ENCODE measurements at regions not wholly inside any gene's neighbourhood (a gene's known extent, or its start where the extent isn't known, plus 50 kb on each side); places are given as distances from the start of the nearest gene placed in this dataset.

- DNase-seq: no peak
Measured at GRCh38 chr4:187181054-187181453, 457.4 kb upstream of the FAT1 start.

GRCh38 chr4:187183346-187183745 is 459.7 kb upstream of the FAT1 start:
- no peak for DNase-seq

- DNase-seq: no peak
Measured at GRCh38 chr4:187183826-187184225, 460.2 kb upstream of the FAT1 start.

- no peak for DNase-seq
Measured at GRCh38 chr4:187184508-187184907, 460.9 kb upstream of the FAT1 start.

GRCh38 chr4:187188118-187188517 is 464.5 kb upstream of the FAT1 start:
- DNase-seq: no peak

- DNase-seq: no peak
Measured at GRCh38 chr4:187188741-187189140, 465.1 kb upstream of the FAT1 start.

- DNase-seq: no peak
Measured at GRCh38 chr4:187190390-187190789, 466.7 kb upstream of the FAT1 start.

GRCh38 chr4:187191676-187192075 is 468.0 kb upstream of the FAT1 start:
- DNase-seq: no peak

- DNase-seq: no peak
Measured at GRCh38 chr4:187192266-187192665, 468.6 kb upstream of the FAT1 start.

- no peak for DNase-seq
Measured at GRCh38 chr4:187193141-187193540, 469.5 kb upstream of the FAT1 start.

- DNase-seq: no peak
Measured at GRCh38 chr4:187204389-187204918, 480.8 kb upstream of the FAT1 start.

GRCh38 chr4:187207931-187208330 is 484.3 kb upstream of the FAT1 start:
- DNase-seq: no peak

- no peak for DNase-seq
Measured at GRCh38 chr4:187208651-187209050, 485.0 kb upstream of the FAT1 start.

GRCh38 chr4:187209921-187210613 is 486.4 kb upstream of the FAT1 start:
- no peak for DNase-seq

- DNase-seq: peak; percentile 29
Measured at GRCh38 chr4:187212446-187213080, 488.9 kb upstream of the FAT1 start.

GRCh38 chr4:187215438-187215837 is 491.8 kb upstream of the FAT1 start:
- DNase-seq: no peak

- no peak for DNase-seq
Measured at GRCh38 chr4:187218705-187219245, 495.1 kb upstream of the FAT1 start.

GRCh38 chr4:187224560-187224959 is 500.9 kb upstream of the FAT1 start:
- no peak for DNase-seq

- DNase-seq: no peak
Measured at GRCh38 chr4:187227907-187228704, 504.4 kb upstream of the FAT1 start.

- no peak for DNase-seq
Measured at GRCh38 chr4:187232196-187232595, 508.5 kb upstream of the FAT1 start.

GRCh38 chr4:187232796-187233195 is 509.1 kb upstream of the FAT1 start:
- DNase-seq: no peak

GRCh38 chr4:187235456-187236170 is 512.0 kb upstream of the FAT1 start:
- DNase-seq: no peak

Measured in muscle of arm (tissue), 1 donor.